ENCODE measurements at regions not wholly inside any gene's neighbourhood (a gene's known extent, or its start where the extent isn't known, plus 50 kb on each side); places are given as distances from the start of the nearest gene placed in this dataset.

GRCh38 chr1:22284906-22285548 lies 142.1 kb upstream of the WNT4 start:
- no peak for DNase-seq (ENCODE audit: low read depth in 4 of 4, low spot score in 1 of 4)

DNA sequence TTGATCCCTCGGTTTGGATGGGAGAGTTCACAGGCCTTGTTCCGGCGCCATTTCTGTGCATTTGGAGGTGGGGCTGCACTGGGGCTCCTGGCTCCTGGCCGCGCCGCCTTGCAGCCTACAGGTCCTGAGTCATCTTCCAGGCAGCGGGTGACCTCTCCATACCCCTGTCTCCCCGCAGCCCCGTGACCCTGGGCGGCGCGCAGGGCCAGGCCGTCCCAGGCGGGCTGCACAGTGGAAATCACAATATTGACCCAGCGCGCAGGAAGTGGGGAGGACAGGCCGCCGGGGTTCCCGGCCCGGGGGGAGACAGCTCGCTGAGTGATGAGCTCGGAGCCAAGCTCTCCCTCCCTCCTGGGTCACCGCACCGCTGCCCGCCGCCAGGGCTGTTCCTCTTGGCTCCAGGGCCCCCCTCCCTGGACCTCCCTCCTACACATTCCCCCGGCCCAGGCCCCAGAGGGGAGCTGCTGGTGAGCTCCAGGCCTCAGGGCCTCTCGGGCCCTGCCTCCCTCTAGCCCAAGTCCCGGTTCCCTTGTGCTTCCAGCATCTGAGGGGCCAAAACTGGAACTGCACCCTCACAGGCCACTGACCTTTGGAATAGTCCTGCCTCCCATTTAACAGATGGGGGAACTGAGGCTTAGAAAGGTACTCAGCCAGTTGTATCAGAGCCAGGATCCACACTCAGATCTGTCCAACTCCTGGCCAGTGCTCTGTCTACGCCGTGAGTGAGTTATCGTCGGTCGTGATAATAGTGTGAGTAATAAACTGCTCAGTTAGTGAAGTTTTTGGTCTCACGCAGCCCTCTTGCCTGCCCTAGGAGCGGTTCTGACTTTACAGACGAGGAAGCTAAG lies 142.9 kb upstream of the WNT4 start:
- no peak for DNase-seq (ENCODE audit: low read depth in 4 of 4, low spot score in 1 of 4)

- DNase-seq (ENCODE audit: low read depth in 4 of 4, low spot score in 1 of 4), result no peak
Measured at GRCh38 chr1:22286491-22286890, 143.6 kb upstream of the WNT4 start.

- DNase-seq (ENCODE audit: low read depth in 4 of 4, low spot score in 1 of 4), result no peak
Measured at GRCh38 chr1:22287273-22287672, 144.4 kb upstream of the WNT4 start.

DNA sequence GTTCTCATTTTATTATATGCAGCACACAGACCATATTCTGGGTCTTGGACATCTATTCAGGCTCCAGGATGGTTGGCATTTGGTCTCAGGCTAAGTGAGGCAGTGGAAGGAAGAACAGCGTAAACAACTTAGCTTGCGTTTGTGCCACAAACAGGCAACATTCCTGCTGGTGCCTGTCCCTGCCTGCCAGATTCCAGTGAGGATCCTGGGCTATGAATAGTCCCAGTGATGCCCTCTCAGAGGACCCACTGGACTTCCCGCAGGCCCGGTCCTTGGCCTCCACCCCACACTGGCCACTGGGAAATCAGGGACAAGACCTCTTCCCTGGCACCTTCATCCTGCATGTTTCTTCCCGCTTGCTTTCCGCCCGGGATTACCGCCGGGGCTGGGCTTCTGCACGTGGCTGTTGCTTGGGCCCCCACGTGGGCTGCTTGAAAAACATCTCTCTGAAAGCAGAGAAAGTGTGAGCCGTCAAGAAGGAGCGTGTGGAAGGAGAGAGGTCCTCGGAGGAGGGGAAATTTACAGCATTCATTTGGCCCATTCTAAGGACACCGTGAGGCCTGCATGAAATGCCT lies 145.1 kb upstream of the WNT4 start:
- no peak for DNase-seq (ENCODE audit: low read depth in 4 of 4, low spot score in 1 of 4)

DNA sequence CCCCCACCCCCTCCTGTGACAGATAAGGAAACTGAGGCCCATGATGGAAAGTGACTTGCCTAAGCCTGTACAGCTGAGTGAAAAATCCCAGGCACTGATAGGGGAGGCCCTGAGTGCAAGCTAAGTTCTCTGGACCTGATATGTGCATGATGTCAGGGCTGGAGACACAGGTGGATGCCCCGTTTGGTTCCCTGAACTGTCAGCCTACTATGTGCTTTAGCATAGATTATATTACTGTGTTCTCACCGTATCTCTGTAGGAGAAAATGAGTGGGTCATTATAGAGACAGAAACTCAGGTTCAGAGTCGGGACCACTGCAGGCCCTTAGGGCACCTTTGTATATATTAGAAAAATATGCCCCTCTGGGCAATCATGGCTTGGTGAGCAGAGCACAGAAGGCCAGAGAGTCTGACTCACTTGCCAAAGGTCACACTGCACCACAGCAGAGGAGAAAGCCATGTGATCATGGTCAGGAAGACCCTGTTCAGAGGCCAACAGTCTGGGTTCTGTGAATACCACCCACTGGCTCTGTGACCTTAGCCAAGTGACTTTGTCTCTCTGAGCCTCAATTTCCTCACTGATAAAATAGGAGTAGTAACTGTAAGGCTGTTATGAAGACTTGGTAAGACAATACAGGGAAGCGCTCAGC lies 145.8 kb upstream of the WNT4 start:
- no peak for DNase-seq (ENCODE audit: low read depth in 4 of 4, low spot score in 1 of 4)

GRCh38 chr1:22289307-22289995 lies 146.6 kb upstream of the WNT4 start:
- DNase-seq (ENCODE audit: low read depth in 4 of 4, low spot score in 1 of 4), result no peak

DNA sequence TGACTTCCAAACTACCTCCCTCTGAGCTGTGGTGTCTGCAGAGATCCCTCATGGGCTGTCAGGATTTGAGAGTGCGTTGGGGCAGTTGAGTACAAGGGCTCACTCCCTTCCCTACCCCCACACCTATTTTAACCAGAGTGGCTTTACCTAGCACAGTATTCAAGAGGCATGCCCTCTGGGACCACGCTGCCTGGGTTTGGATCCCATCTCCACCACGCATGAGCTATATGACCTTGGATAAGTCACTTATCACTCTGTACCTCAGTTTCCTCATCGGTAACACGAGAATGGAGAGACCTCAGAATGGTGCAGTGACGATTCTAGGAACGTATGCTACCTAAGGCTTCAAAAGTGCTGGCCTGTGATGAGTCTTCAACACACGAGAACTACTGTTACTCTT lies 147.3 kb upstream of the WNT4 start:
- DNase-seq (ENCODE audit: low read depth in 4 of 4, low spot score in 1 of 4), result no peak

GRCh38 chr1:22290611-22291010 lies 147.7 kb upstream of the WNT4 start:
- DNase-seq (ENCODE audit: low read depth in 4 of 4, low spot score in 1 of 4), result no peak

DNA sequence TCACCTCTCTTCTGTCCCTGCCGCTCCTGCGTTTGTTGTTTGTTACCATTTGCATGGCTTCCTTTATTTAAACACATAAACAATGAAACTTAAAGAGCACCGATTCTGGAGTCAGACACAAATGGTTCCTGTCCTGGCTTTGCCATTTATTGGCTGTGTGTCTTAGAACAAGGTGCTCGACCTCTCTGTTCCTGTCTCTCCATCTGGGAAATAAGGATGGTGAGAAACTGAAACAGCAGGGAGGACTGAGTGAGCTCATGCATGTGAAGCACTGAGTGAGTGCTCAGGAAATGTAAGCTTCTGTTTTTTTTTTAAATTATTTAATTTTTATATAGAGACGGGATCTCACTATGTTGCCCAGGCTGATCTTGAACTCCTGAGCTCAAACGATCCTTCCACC lies 148.2 kb upstream of the WNT4 start:
- DNase-seq (ENCODE audit: low read depth in 4 of 4, low spot score in 1 of 4), result no peak

DNA sequence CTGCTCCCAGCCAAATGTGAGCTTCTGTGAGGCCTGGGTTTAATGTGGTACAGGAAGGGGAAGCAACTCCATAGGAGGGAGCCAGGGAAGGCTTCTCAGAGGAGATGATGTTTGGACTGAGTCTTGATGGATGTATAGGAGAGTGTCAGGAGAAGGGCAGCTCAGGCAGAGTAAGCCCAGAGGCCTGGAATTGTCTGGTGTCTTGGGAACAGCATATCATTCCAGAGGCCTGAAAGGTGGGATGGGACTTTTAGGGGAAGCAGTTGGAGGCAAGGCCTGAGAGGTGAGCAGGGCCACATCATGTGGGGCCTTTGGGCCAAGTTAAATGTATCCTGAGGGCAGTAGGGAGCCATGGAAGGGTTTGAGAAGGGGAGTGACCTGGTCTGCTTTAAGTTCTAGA lies 148.6 kb upstream of the WNT4 start:
- DNase-seq (ENCODE audit: low read depth in 4 of 4, low spot score in 1 of 4), result no peak

DNA sequence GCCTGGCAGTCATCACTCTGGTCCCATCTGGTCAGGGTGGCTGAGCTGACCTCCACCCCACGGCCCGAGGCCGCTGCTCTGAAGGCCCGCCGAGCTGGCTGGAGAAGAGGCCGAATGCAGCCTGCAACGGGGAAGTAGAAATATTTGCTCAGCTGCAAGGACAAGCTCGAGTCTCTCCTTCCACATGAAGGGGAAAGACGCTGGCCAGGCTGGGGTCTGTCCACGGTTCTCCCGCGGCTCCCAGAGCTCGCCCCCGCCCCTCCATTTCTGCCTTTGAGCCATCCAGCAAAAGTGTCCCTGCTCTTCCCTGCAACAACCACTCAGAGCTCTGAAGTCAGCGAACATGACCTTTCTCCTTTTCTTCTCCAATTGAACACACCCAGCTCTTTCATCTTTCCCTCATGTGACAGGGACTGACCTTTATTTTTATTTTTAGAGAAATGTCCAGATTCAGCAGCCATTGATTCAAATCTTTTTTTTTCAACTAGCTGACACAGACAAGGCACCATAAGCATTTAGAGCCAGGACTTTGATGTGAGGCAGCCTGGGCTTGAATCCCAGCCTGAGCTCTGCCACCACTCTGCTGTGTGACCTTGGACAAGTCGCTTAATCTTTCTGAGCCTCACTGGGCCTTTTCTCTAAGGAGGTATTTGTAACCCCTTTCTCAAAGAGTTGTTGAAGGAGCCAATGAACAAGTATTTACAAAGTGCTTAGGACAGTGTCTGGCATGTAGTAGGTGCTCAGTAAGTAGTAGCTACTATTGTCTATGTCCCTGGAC lies 149.3 kb upstream of the WNT4 start:
- DNase-seq (ENCODE audit: low read depth in 4 of 4, low spot score in 1 of 4), result no peak

DNA sequence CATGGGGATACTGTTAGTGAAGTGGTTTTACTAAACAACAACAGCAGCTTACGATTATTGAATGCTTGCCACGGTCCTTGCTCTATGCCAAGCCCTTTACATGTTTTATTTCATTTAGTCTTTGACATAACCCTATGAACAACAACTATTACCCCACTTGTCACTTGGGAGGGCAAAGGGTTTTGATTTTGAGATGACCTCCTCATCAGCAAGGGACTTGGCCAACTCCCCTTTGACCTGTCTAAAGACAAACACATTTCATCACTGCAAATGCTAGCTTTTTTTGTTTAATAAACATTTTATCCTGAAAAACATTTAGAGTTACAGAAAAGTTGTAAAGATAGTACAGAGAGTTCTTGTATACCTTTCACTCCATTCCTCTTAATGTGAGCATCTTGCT lies 152.5 kb upstream of the WNT4 start:
- DNase-seq (ENCODE audit: low read depth in 4 of 4, low spot score in 1 of 4), result no peak

DNA sequence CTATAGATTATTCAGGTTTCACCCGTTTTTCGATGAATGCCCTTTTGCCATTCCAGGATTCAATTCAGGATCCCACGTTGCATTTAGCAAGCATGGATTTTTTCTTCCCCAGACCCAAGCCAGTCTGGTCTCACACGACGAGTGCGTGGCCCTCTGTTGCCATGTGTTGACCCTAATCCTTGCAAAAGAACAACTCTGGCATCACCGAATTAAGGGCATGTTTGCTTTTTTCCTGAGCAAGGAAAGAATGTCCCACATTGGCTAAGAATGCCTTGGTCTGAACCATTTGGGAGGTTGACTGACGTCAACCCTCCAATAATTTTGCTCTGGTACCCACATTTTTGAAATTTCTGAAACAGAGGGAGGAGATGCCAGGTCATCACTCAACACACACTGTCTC lies 153.0 kb upstream of the WNT4 start:
- DNase-seq (ENCODE audit: low read depth in 4 of 4, low spot score in 1 of 4), result no peak

- DNase-seq (ENCODE audit: low read depth in 4 of 4, low spot score in 1 of 4), result no peak
Measured at GRCh38 chr1:22296701-22297591, 154.0 kb upstream of the WNT4 start.

GRCh38 chr1:22297999-22298398 lies 153.7 kb upstream of the ZBTB40 start:
- DNase-seq (ENCODE audit: low read depth in 4 of 4, low spot score in 1 of 4), result no peak

- DNase-seq (ENCODE audit: low read depth in 4 of 4, low spot score in 1 of 4), result no peak
Measured at GRCh38 chr1:22303816-22304215, 147.8 kb upstream of the ZBTB40 start.

DNA sequence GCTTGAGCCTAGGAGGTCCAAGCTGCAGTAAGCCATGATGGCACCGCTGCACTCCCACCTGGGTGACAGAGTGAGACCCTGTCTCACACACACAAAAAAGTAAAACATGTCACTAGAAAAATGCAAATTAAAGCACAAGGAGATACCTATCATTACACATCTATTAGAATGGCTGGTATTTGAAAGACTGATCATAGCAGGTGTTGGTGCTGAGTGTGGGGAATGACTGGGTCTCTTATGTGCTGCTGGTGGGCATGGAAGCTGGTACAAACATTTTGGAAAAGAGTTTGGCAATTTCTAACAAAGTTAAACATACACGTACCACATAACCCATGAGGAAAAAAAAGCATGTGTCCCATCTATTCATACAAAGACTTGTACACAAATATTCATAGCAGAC lies 142.1 kb upstream of the ZBTB40 start:
- DNase-seq (ENCODE audit: low read depth in 4 of 4, low spot score in 1 of 4), result no peak

- no peak for DNase-seq (ENCODE audit: low read depth in 4 of 4, low spot score in 1 of 4)
Measured at GRCh38 chr1:22311461-22311860, 140.2 kb upstream of the ZBTB40 start.

- no peak for DNase-seq (ENCODE audit: low read depth in 4 of 4, low spot score in 1 of 4)
Measured at GRCh38 chr1:22313321-22313720, 138.3 kb upstream of the ZBTB40 start.
